ENCODE measurements at regions not wholly inside any gene's neighbourhood (a gene's known extent, or its start where the extent isn't known, plus 50 kb on each side); places are given as distances from the start of the nearest gene placed in this dataset.

- DNase-seq (ENCODE audit: low spot score): no peak
These were observed 60.1 kb upstream of the ARID5B start for GRCh38 chr10:61841338-61841875.

GRCh38 chr10:61842755-61843497, 58.6 kb upstream of the ARID5B start:
- no peak for DNase-seq (ENCODE audit: low spot score)

- DNase-seq (ENCODE audit: low spot score): no peak
These were observed 57.2 kb upstream of the ARID5B start for GRCh38 chr10:61844116-61844822.

- no peak for DNase-seq (ENCODE audit: low spot score)
These were observed 56.1 kb upstream of the ARID5B start for GRCh38 chr10:61845196-61845949.

- no peak for DNase-seq (ENCODE audit: low spot score)
These were observed 55.6 kb upstream of the ARID5B start for GRCh38 chr10:61845950-61846268.

- DNase-seq (ENCODE audit: low spot score): no peak
These were observed 55.0 kb upstream of the ARID5B start for GRCh38 chr10:61846370-61847031.

GRCh38 chr10:61847087-61847486, 54.4 kb upstream of the ARID5B start:
- DNase-seq (ENCODE audit: low spot score): no peak

- DNase-seq (ENCODE audit: low spot score): no peak
These were observed 53.9 kb upstream of the ARID5B start for GRCh38 chr10:61847640-61848039.

- DNase-seq (ENCODE audit: low spot score): no peak
These were observed 51.1 kb upstream of the ARID5B start for GRCh38 chr10:61850376-61850775.
